PFSK-1 (cell line): ENCODE measurements at regions not wholly inside any gene's neighbourhood (a gene's known extent, or its start where the extent isn't known, plus 50 kb on each side); places are given as distances from the start of the nearest gene placed in this dataset.

Experiments used
- POLR2AphosphoS5 ChIP-seq: IDR thresholded peaks from 2 replicates; pipeline ENCODE4 v1.6.1; 2012; ENCODE audit warnings: low read depth, mild to moderate bottlenecking, control low read depth, low read length, moderate library complexity
- TAF1 ChIP-seq: IDR thresholded peaks from 2 replicates; pipeline ENCODE4 v1.6.1; 2012; ENCODE audit warnings: low read length, control low read depth, borderline replicate concordance; ENCODE audit not compliant: insufficient read depth
- TF ChIP-seq, protein P1 (sequence below), 2 experiments: IDR thresholded peaks; 2 replicates each; pipeline versions ENCODE4 v1.6.1 to v1.8.0; 2011 to 2012; ENCODE audit warnings: low read depth in 2 of 2, low read length in 2 of 2, control low read depth in 1 of 2, inconsistent platforms in 1 of 2, mild to moderate bottlenecking in 1 of 2, moderate library complexity in 1 of 2; ENCODE audit not compliant: insufficient read depth in 1 of 2

GRCh38 chr6:19692506-19693298 is 144.5 kb upstream of the ID4 start:
- TF ChIP-seq POLR2AphosphoS5 (no peak), TAF1 (no peak)
- TF ChIP-seq, protein P1, sequence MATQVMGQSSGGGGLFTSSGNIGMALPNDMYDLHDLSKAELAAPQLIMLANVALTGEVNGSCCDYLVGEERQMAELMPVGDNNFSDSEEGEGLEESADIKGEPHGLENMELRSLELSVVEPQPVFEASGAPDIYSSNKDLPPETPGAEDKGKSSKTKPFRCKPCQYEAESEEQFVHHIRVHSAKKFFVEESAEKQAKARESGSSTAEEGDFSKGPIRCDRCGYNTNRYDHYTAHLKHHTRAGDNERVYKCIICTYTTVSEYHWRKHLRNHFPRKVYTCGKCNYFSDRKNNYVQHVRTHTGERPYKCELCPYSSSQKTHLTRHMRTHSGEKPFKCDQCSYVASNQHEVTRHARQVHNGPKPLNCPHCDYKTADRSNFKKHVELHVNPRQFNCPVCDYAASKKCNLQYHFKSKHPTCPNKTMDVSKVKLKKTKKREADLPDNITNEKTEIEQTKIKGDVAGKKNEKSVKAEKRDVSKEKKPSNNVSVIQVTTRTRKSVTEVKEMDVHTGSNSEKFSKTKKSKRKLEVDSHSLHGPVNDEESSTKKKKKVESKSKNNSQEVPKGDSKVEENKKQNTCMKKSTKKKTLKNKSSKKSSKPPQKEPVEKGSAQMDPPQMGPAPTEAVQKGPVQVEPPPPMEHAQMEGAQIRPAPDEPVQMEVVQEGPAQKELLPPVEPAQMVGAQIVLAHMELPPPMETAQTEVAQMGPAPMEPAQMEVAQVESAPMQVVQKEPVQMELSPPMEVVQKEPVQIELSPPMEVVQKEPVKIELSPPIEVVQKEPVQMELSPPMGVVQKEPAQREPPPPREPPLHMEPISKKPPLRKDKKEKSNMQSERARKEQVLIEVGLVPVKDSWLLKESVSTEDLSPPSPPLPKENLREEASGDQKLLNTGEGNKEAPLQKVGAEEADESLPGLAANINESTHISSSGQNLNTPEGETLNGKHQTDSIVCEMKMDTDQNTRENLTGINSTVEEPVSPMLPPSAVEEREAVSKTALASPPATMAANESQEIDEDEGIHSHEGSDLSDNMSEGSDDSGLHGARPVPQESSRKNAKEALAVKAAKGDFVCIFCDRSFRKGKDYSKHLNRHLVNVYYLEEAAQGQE (IDR thresholded peaks at IDR 0.05; ENCODE audit: insufficient read depth in 1 of 2, low read depth in 2 of 2, low read length in 2 of 2), result no peak
